Activated CD4-positive, alpha-beta T cell treated with anti-CD3 and anti-CD28 coated beads, Interleukin-10, Interleukin-2, amounts not matched to agents 100 ng/mL and 50 ng/mL, durations not matched to agents 16 hours and 8 hours (primary cell): ENCODE measurements at regions not wholly inside any gene's neighbourhood (a gene's known extent, or its start where the extent isn't known, plus 50 kb on each side); places are given as distances from the start of the nearest gene placed in this dataset.
A peak's percentile ranks its signal among the peaks of the same experiment; 100 is the strongest.
"Not testable (repeated sequence)": the region's sequence is repeated elsewhere in the genome, so short reads cannot be mapped to it uniquely, and the experiment has no call there.

Experiments used
- DNase-seq: peaks from one replicate; pipeline ENCODE4 v3.0.0-alpha.2; 2020

DNA sequence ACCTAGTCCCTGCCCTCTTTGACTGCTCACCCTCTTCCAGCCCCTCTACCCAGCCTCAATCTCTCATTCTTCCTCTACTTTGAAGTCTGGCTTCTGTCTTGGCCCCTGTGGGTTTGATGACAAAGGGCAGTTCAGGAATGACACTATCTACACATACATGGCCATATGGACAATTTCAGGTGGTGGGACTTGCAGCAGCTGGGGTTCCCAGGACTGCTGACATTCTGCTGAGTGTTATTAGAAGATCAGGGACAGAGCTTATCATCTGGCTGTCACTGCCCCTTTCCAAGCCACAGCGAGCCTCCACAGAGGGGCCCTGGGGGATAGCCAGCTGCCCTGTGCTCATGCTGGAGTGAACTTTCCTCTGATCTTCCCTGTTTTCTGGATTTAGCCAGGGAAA lies 97.4 kb upstream of the IPO9 start:
- no peak for DNase-seq

GRCh38 chr1:201732351-201732750 lies 96.6 kb upstream of the IPO9 start:
- no peak for DNase-seq

DNA sequence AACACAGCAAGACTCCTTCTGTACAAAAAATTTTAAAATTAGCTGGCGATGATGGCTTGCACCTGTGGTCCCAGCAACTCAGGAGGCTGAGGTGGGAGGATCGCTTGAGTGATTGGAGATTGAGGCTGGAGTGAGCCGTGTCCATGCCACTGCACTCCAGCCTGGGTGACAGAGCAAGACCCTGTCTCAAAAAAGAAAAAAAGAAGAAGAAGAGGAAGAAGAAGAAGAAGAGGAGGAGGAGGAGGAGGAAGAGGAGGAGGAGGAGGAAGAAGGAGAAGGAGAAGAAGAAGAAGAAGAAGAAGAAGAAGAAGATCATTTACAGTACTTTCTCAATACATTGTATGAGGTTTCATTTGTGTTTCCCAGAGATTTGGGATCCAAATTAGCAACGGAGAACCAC lies 94.7 kb upstream of the IPO9 start:
- DNase-seq = not testable (repeated sequence)

DNA sequence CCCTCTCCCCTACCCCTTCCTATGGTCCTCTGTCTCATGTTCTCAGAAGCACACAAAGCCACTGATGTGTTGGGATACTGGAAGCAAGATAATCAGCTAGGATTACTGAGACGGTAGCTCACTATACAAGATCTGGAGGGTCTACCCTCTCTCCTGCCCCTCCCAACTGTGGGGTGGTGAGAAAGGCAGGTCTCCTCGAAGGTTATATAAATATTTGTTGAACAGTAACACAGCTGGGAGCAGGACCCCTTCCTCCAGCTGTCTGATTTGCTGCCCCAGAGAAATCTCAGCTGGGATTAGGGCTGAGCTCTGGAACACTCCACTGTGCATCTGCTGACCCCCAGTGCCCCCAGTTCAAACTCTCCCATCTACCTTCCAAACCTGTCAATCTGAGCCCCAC lies 94.2 kb upstream of the IPO9 start:
- no peak for DNase-seq

GRCh38 chr1:201736707-201737320 lies 92.1 kb upstream of the IPO9 start:
- DNase-seq = no peak

GRCh38 chr1:201737352-201738060 lies 91.5 kb upstream of the IPO9 start:
- no peak for DNase-seq

DNA sequence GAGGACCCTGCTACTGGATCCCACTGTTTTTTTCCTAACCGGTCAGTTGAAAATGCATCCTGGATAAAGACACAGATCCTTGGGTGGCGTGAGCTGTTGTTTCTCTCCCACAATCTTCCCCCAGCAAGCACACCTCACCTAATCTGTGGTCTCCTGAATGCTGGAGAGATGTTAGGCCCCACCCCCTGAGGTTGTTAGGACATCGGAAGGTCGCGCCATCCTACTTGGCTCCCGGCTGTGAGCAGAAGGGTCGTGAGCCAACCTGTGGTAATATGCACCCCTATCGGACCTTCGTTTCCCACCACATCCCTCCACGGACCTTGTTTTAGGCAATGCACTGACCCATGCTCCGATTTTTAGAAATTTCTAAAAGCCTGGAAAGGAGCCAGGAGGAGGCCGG lies 89.9 kb upstream of the IPO9 start:
- DNase-seq = no peak

DNA sequence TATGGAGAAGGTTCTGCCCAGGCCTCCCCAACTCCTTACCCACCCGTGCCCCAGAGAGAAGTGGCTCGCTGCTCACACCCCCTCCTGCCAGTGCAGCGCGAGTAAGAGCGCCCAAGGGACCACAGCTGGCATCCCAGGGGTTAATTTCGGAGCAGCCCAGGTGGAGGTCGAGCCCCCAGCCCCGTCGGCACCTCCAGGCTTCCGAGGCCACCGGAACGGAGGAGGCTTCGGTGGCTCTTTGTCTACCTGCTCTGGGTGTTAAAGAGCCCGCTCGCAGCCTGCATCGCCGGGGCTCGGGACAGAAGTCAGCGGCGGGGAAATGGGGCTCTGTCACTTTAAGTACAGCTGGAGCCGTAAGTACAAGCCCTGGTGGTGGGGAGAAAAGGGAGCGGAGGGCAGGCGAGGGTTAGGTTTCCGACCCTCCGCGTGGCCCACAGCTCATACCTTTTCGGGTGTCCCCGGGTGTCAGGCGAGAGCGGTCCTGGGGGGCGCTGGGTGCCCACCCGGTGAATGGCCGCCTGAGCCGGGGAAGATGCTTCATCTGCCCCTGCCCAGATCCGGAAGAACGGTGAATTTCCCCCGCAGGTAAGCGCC lies 89.4 kb upstream of the IPO9 start:
- DNase-seq = peak; percentile 4

DNA sequence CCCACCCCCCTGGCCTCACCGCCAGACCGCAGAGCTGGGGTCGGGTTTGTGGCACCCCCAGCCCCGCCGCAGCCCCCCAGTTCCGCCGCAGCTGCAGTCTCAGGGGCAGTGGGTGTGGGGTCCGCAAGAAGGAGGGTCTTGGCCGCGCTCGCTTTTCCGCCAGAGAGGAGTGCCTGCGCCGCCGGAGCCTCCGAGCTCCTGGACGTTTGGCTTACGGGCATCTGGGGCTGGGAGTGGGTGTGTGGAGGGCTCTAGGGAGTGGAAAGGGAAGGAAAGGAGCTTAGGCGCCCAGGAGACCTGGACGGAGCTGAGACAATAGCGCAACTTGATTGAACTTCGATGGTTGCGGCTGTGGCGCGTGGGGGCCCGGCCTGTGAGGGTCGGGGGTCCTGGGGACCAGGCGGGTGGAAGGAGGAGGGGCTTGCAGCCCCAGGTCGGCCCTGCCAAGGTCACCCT lies 88.8 kb upstream of the IPO9 start:
- no peak for DNase-seq

DNA sequence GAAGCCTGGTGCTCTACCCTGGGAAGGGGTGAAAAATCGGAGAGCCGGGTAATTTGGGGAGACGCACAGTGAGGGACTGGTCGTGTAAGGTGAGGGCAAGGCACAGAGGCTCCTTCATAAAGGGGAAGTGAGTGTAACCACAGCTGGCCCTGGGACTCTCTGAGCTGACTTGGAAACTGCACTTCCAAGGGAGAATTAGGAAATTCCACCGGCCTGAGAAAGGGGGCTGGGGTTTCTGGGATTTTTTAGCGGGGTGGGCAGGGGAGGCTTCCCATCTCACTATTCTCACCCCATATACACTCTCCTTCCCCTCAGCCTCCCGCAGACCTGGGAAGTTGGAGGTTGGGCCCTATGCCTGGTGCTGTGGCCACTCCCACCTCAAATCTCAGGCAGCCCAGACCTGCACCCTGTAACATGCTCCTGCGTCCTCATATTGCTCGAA lies 88.3 kb upstream of the IPO9 start:
- no peak for DNase-seq

- no peak for DNase-seq
These were observed 87.1 kb upstream of the IPO9 start for GRCh38 chr1:201741763-201742342.

DNA sequence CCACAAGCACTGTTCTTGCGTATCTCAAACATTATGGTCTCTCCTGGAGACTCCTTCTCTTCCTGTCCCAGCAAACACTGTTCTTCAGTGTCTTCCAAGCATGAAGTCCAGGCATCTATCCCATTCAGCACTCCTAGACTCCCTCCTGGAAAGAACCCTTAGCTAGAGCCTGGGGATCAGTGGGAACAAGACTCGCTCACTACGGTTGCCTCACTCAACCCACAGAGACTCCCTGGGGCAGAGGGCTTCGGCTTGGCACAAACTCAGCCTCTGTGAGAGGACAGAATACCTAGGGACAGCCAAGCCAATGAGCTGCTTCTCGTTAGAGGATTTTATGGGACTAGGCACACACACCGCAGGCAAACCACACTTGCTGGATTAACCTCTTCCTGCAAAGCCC lies 86.5 kb upstream of the IPO9 start:
- DNase-seq = no peak

GRCh38 chr1:201742955-201743805 lies 85.8 kb upstream of the IPO9 start:
- no peak for DNase-seq

DNA sequence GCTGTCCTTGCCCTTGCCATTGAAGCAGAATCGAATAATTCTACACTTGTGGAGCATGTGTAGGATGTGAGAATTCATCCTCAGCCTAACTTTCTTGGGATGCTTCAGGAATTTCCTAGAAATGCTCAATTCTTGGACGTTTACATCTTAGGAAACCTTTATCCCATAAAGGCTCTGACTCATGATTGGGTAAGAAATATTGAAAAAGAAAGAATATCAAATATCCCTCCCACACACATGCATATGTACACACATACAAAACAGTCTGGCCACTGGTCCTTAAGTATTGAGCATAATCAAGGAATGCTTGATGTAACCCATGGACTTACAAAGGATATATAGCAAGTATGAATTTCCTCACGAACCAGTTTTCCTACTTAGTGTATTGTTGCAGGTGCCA lies 83.9 kb upstream of the IPO9 start:
- DNase-seq = no peak

DNA sequence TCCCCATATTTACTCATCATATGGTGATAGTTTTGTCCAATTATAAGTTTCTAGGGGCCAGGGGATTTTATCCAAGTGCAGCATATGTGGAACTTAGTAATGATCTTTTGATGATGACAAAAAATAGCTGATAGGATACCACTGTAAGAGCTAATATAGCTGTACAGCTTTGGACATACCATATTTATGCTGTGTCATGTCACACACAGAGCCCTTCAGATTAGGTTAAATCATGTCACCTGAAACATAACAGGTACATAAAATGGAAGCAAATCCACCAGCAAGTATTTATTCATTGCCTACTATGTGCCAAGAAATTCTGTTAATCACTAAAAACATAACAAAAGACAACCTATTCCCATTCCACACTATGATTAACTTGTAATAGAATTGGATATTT lies 82.8 kb upstream of the IPO9 start:
- DNase-seq = no peak

DNA sequence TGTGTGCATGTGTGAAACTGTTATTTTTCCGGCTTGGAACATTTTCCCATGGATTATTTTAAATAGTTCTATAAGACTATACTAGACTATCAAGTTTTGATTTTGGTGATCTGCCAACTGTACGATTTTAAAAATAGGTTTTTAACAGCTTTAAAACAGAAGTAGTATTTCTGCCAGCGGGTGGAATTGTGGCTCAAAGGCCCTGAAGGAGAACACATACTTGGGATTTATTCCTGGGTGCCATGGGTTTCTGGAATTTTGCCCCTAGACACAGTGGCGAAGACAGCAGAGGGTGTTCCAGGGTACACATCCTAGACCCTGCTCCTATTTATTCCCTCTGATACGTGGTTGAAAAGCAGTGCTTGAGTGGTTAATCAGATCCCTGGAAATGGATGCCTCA lies 81.7 kb upstream of the IPO9 start:
- no peak for DNase-seq

DNA sequence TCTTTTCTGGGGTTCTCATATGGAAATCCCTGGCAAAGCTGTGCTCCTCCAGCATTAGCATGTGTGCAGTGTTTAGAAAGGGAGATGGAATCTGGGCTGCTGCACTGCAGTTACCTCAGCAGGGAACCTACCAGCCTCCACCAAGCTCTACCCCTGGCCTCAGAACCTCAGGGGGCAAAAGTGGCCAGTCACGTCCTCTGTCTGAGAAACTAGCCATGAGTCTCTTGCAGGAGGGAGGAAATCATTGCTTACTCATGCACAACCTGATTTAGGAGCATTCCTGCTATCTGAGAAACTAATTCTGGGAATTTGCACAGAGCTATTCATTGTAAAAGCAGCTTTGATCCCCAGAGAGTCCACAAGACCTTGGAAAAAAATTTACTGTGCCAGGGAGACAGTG lies 80.6 kb upstream of the IPO9 start:
- DNase-seq = no peak

DNA sequence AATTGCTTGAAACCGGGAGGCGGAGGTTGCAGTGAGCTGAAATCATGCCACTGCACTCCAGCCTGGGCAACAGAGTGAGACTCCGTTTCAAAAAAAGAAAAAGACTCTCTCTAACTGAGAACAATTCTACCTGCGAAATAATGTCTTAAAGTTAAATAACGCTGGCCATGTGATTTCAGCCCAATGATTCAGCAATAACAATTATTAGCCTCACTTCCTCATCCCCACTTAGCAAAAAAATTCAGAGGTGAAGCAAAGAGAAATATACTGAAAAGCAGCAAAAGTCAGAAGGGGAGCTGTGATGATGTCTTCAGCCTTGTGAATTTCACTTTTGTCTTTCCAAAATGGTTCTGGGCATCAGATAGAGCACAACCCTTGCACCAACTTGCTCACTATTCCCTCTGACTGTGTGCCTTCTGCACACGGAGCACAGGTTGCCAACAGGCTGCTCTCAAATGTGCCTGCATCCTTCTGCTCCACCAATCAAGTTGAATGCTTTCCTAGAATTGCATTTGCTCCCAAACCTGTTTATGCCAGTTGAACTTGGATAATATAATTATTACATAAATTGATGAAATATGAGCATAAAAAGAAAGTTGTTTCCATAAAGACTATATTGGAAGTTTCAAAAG lies 79.8 kb upstream of the IPO9 start:
- no peak for DNase-seq

DNA sequence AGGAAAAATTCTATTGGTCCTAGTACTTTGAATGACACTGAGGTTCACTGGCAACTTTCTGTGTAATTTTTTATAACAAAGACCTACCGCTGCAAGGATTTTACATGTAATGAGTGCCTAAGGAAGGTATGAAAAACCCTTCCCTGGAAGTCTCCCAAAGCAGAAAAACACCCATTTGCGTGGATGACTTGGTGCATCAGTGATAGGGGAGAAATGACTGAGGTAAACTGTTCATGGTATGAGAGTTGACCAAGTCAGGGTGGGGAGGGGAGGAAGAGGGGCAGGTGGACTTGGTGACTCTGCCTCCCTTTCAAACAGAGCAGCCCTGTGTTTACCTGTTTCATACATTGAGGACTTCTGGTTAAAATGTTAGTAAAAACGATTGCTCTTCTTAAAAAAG lies 78.8 kb upstream of the IPO9 start:
- no peak for DNase-seq

GRCh38 chr1:201750934-201751333 lies 78.0 kb upstream of the IPO9 start:
- peak; percentile 22 for DNase-seq

- no peak for DNase-seq
These were observed 77.1 kb upstream of the IPO9 start for GRCh38 chr1:201751872-201752271.

- no peak for DNase-seq
These were observed 76.6 kb upstream of the IPO9 start for GRCh38 chr1:201752333-201752732.

DNA sequence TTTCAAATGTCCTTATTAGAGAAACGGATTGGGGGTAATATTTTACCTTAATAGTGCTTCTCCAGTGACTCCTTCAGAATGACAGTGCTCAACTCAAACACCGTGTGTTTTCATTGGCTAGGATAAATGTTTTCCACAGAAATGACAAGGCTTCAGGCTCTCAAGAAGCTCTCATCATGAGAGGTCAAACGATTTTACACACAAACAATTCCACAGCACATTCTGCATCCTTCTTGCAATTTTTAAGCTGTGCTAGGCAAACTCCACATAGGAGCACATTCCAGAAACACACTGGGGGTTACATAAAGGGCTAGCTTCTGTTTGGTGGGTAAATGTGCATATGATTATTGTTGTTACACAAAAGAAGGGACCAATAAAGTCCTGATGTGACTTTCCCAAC lies 75.5 kb upstream of the IPO9 start:
- DNase-seq = no peak
